GM23248 (cell line): ENCODE measurements at regions not wholly inside any gene's neighbourhood (a gene's known extent, or its start where the extent isn't known, plus 50 kb on each side); places are given as distances from the start of the nearest gene placed in this dataset.

ENCODE experiments used
- EZH2 ChIP-seq: fragments of 200-600 bp; sonication (generic); IDR thresholded peaks from 2 replicates; pipeline ENCODE4 v1.6.1; 2018; ENCODE audit warnings: antibody characterized with exemption, mild to moderate bottlenecking; ENCODE audit not compliant: insufficient read depth, poor library complexity, severe bottlenecking
- EZH2phosphoT487 ChIP-seq: fragments of 200-600 bp; sonication (generic); IDR thresholded peaks from 2 replicates; pipeline ENCODE4 v1.6.1; 2018; ENCODE audit warnings: antibody characterized with exemption, moderate library complexity, mild to moderate bottlenecking, low read depth; ENCODE audit not compliant: insufficient read depth

GRCh38 chr6:113512576-113512975, 344.6 kb upstream of the MARCKS start:
- TF ChIP-seq EZH2 (no peak), EZH2phosphoT487 (no peak)
